Fibroblast of skin of abdomen (primary cell): ENCODE measurements at regions not wholly inside any gene's neighbourhood (a gene's known extent, or its start where the extent isn't known, plus 50 kb on each side); places are given as distances from the start of the nearest gene placed in this dataset.
"Not testable (repeated sequence)": the region's sequence is repeated elsewhere in the genome, so short reads cannot be mapped to it uniquely, and the experiment has no call there.

Source experiments
- DNase-seq: peaks from one replicate; pipeline ENCODE4 v3.0.0-alpha.2; 2013

GRCh38 chr4:43435291-43435690 is 542.8 kb downstream of the GRXCR1 start:
- DNase-seq: no peak

GRCh38 chr4:43452948-43453347 is 560.4 kb downstream of the GRXCR1 start:
- DNase-seq: no peak

GRCh38 chr4:43456383-43456782 is 563.9 kb downstream of the GRXCR1 start:
- DNase-seq: peak; percentile 84

- DNase-seq: no peak
These were observed 565.4 kb downstream of the GRXCR1 start for GRCh38 chr4:43457866-43458265.

GRCh38 chr4:43458293-43458692 is 565.8 kb downstream of the GRXCR1 start:
- DNase-seq: no peak

GRCh38 chr4:43471950-43472349 is 579.4 kb downstream of the GRXCR1 start:
- DNase-seq: no peak

- no peak for DNase-seq
These were observed 589.0 kb downstream of the GRXCR1 start for GRCh38 chr4:43481526-43481925.

GRCh38 chr4:43485196-43485595 is 592.7 kb downstream of the GRXCR1 start:
- no peak for DNase-seq

- no peak for DNase-seq
These were observed 603.7 kb downstream of the GRXCR1 start for GRCh38 chr4:43496188-43496587.

- DNase-seq: no peak
These were observed 604.1 kb downstream of the GRXCR1 start for GRCh38 chr4:43496602-43497001.

- DNase-seq: not testable (repeated sequence)
These were observed 613.3 kb downstream of the GRXCR1 start for GRCh38 chr4:43505823-43506222.

- DNase-seq: no peak
These were observed 619.7 kb downstream of the GRXCR1 start for GRCh38 chr4:43512253-43512652.

- no peak for DNase-seq
These were observed 633.1 kb downstream of the GRXCR1 start for GRCh38 chr4:43525646-43526045.

- no peak for DNase-seq
These were observed 655.0 kb downstream of the GRXCR1 start for GRCh38 chr4:43547561-43547960.

GRCh38 chr4:43550981-43551627 is 658.6 kb downstream of the GRXCR1 start:
- no peak for DNase-seq

GRCh38 chr4:43556262-43556661 is 663.7 kb downstream of the GRXCR1 start:
- DNase-seq: no peak

- DNase-seq: no peak
These were observed 667.5 kb downstream of the GRXCR1 start for GRCh38 chr4:43560047-43560446.

- no peak for DNase-seq
These were observed 671.6 kb downstream of the GRXCR1 start for GRCh38 chr4:43564107-43564506.

GRCh38 chr4:43564591-43564990 is 672.1 kb downstream of the GRXCR1 start:
- DNase-seq: no peak

GRCh38 chr4:43567644-43568043 is 675.1 kb downstream of the GRXCR1 start:
- DNase-seq: no peak

- DNase-seq: no peak
These were observed 694.3 kb downstream of the GRXCR1 start for GRCh38 chr4:43586813-43587212.

- DNase-seq: peak; percentile 6
These were observed 695.2 kb downstream of the GRXCR1 start for GRCh38 chr4:43587758-43588157.

GRCh38 chr4:43607400-43607799 is 714.9 kb downstream of the GRXCR1 start:
- DNase-seq: no peak

- no peak for DNase-seq
These were observed 715.4 kb downstream of the GRXCR1 start for GRCh38 chr4:43607827-43608461.

GRCh38 chr4:43619219-43619618 is 726.7 kb downstream of the GRXCR1 start:
- no peak for DNase-seq
